MM.1S (cell line): ENCODE measurements at regions not wholly inside any gene's neighbourhood (a gene's known extent, or its start where the extent isn't known, plus 50 kb on each side); places are given as distances from the start of the nearest gene placed in this dataset.

Source experiments
- EZH2 ChIP-seq: fragments of 300-600 bp; sonication (generic); optimal IDR thresholded peaks from 2 replicates; pipeline ENCODE3; 2017; ENCODE audit warnings: low read depth, mild to moderate bottlenecking, antibody characterized with exemption, low read length, mixed read lengths
- EZH2phosphoT487 ChIP-seq: fragments of 300-600 bp; sonication (generic); IDR thresholded peaks from 2 replicates; pipeline ENCODE4 v1.6.1; 2018; ENCODE audit warnings: antibody characterized with exemption, low read length
- TF ChIP-seq, protein P1 (sequence below): fragments of 300-600 bp; sonication (generic); IDR thresholded peaks from 2 replicates; pipeline ENCODE4 v1.5.1; 2016; ENCODE audit warnings: antibody characterized with exemption, low read length, mixed read lengths

DNA sequence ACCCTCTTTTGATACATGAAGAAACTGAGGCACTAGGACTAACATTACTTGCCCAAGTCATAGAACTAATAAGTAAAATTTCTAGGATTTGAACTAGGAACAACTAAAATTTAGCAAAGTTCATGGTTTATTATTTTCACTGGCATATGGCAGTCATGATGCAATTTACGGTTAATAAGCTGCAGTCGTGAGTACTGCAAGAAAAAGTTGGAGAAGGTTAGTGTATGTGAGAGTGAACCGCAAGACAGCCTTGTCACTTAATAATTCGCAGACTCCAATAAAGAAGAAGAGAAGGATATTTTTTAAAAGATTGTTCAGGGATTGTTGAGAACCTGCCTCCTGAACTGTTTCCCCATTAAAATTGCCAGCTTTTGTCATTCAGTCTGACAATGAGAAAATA is 663.4 kb upstream of the TENM4 start:
- TF ChIP-seq, protein P1, sequence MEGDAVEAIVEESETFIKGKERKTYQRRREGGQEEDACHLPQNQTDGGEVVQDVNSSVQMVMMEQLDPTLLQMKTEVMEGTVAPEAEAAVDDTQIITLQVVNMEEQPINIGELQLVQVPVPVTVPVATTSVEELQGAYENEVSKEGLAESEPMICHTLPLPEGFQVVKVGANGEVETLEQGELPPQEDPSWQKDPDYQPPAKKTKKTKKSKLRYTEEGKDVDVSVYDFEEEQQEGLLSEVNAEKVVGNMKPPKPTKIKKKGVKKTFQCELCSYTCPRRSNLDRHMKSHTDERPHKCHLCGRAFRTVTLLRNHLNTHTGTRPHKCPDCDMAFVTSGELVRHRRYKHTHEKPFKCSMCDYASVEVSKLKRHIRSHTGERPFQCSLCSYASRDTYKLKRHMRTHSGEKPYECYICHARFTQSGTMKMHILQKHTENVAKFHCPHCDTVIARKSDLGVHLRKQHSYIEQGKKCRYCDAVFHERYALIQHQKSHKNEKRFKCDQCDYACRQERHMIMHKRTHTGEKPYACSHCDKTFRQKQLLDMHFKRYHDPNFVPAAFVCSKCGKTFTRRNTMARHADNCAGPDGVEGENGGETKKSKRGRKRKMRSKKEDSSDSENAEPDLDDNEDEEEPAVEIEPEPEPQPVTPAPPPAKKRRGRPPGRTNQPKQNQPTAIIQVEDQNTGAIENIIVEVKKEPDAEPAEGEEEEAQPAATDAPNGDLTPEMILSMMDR, result no peak
- TF ChIP-seq EZH2 (no peak), EZH2phosphoT487 (no peak)
